Stimulated activated CD4-positive, alpha-beta T cell treated with anti-CD3 and anti-CD28 coated beads, Interleukin-2, amount 100 ng/mL, for 4 hours (primary cell): ENCODE measurements at regions not wholly inside any gene's neighbourhood (a gene's known extent, or its start where the extent isn't known, plus 50 kb on each side); places are given as distances from the start of the nearest gene placed in this dataset.

Source experiments
- DNase-seq: peaks from one replicate; pipeline ENCODE4 v3.0.0-alpha.2; 2020; ENCODE audit warnings: low read depth

- DNase-seq, result no peak
Measured at GRCh38 chr12:59928416-59928815, 332.6 kb downstream of the SLC16A7 start.

GRCh38 chr12:59929110-59929509 lies 333.3 kb downstream of the SLC16A7 start:
- DNase-seq, result no peak

GRCh38 chr12:59934486-59934885 lies 338.7 kb downstream of the SLC16A7 start:
- no peak for DNase-seq

GRCh38 chr12:59936534-59936933 lies 340.7 kb downstream of the SLC16A7 start:
- no peak for DNase-seq

- DNase-seq, result no peak
Measured at GRCh38 chr12:59937148-59937547, 341.3 kb downstream of the SLC16A7 start.

- DNase-seq, result no peak
Measured at GRCh38 chr12:59938190-59938962, 342.5 kb downstream of the SLC16A7 start.

GRCh38 chr12:59940631-59941342 lies 345.0 kb downstream of the SLC16A7 start:
- DNase-seq, result no peak

- no peak for DNase-seq
Measured at GRCh38 chr12:59941461-59941860, 345.6 kb downstream of the SLC16A7 start.

- DNase-seq, result no peak
Measured at GRCh38 chr12:59944177-59944576, 348.3 kb downstream of the SLC16A7 start.

- no peak for DNase-seq
Measured at GRCh38 chr12:59946635-59947034, 350.8 kb downstream of the SLC16A7 start.

GRCh38 chr12:59963546-59963945 lies 367.7 kb downstream of the SLC16A7 start:
- DNase-seq, result no peak

- DNase-seq, result no peak
Measured at GRCh38 chr12:59972905-59973304, 377.1 kb downstream of the SLC16A7 start.

GRCh38 chr12:59973515-59973914 lies 377.7 kb downstream of the SLC16A7 start:
- no peak for DNase-seq

- no peak for DNase-seq
Measured at GRCh38 chr12:59977779-59978178, 381.9 kb downstream of the SLC16A7 start.

- DNase-seq, result no peak
Measured at GRCh38 chr12:59980476-59980875, 384.6 kb downstream of the SLC16A7 start.

GRCh38 chr12:59999291-59999690 lies 403.5 kb downstream of the SLC16A7 start:
- DNase-seq, result no peak

- DNase-seq, result no peak
Measured at GRCh38 chr12:60010486-60010885, 414.7 kb downstream of the SLC16A7 start.

- DNase-seq, result no peak
Measured at GRCh38 chr12:60012659-60013058, 416.8 kb downstream of the SLC16A7 start.

- DNase-seq, result no peak
Measured at GRCh38 chr12:60014436-60014835, 418.6 kb downstream of the SLC16A7 start.

- no peak for DNase-seq
Measured at GRCh38 chr12:60020068-60020467, 424.2 kb downstream of the SLC16A7 start.

GRCh38 chr12:60021235-60021634 lies 425.4 kb downstream of the SLC16A7 start:
- DNase-seq, result no peak

GRCh38 chr12:60027266-60027665 lies 431.4 kb downstream of the SLC16A7 start:
- DNase-seq, result no peak

GRCh38 chr12:60034147-60034546 lies 438.3 kb downstream of the SLC16A7 start:
- no peak for DNase-seq

- DNase-seq, result no peak
Measured at GRCh38 chr12:60035835-60036234, 440.0 kb downstream of the SLC16A7 start.
